ENCODE measurements at regions not wholly inside any gene's neighbourhood (a gene's known extent, or its start where the extent isn't known, plus 50 kb on each side); places are given as distances from the start of the nearest gene placed in this dataset.

DNA sequence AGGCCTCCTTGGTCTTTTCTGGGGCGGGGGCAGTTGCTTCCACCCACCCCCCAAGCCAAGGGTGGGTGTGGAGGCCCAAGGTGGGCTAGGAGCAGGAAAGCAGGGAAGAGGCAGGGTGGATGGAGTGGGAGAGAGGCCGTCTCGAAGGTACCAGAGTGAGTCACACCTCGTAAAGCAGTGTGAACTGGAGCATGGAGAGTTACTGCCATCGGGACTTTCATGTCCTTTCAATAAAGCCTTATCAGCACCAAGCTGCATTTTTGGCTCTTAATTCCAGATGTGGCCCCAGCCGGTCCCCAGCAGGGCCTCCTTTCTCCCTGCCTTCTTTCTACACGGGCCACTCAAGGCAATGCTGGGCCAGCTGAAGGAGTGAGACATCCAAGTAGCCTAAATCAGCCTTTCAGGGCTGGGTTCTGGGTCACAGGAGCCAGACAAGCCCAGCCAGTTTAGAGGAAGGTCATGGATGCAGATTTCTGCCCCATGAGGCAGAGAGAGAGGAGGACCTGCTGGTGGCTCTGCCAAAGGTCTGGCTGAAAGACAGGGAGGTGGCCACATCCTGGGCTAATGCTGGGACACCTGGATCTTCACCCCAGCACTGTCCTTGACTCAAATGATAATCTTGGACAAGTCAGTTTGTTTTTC, 59.0 kb upstream of the CD82 start:
- no peak for DNase-seq (ENCODE audit: low read depth in 2 of 2)
- H3K36me3 ChIP-seq (ENCODE audit: control insufficient read depth, insufficient read depth, low read length), result no peaks in the 10 kb centered on the region
- no peaks in the 10 kb centered on the region for H4K20me1 ChIP-seq (ENCODE audit: control insufficient read depth, extremely low read depth, insufficient read depth, low read length)
- peaks cover 4% of the 10 kb centered on the region for H3K27me3 ChIP-seq (ENCODE audit: control insufficient read depth, insufficient read depth, low read length)
- TF ChIP-seq, protein P1, sequence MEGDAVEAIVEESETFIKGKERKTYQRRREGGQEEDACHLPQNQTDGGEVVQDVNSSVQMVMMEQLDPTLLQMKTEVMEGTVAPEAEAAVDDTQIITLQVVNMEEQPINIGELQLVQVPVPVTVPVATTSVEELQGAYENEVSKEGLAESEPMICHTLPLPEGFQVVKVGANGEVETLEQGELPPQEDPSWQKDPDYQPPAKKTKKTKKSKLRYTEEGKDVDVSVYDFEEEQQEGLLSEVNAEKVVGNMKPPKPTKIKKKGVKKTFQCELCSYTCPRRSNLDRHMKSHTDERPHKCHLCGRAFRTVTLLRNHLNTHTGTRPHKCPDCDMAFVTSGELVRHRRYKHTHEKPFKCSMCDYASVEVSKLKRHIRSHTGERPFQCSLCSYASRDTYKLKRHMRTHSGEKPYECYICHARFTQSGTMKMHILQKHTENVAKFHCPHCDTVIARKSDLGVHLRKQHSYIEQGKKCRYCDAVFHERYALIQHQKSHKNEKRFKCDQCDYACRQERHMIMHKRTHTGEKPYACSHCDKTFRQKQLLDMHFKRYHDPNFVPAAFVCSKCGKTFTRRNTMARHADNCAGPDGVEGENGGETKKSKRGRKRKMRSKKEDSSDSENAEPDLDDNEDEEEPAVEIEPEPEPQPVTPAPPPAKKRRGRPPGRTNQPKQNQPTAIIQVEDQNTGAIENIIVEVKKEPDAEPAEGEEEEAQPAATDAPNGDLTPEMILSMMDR (conservative IDR thresholded peaks at IDR 0.05 in 1 of 2, IDR thresholded peaks at IDR 0.05 in 1 of 2; ENCODE audit: low read depth in 1 of 2, low read length in 2 of 2), result no peak
- TF ChIP-seq EZH2 (IDR thresholded peaks at IDR 0.05; ENCODE audit: low read length, missing control alignments), result no peak
- no peak overlapping the region for H2AFZ ChIP-seq (ENCODE audit: low read length)
- no peak overlapping the region for H3K9ac ChIP-seq (ENCODE audit: insufficient read depth, low read length)
- no peaks in the 10 kb centered on the region for H3K4me1 ChIP-seq (ENCODE audit: control insufficient read depth, extremely low read depth, insufficient read depth, low read length)
- no peaks in the 10 kb centered on the region for H3K9me3 ChIP-seq (ENCODE audit: control insufficient read depth, insufficient read depth, low read depth, low read length)
- no peak overlapping the region for H3K4me3 ChIP-seq (replicated peaks in 1 of 4; ENCODE audit: control extremely low read depth in 1 of 4, insufficient read depth in 1 of 4, low read depth in 3 of 4, low read length in 4 of 4)
- H3K27ac ChIP-seq (ENCODE audit: insufficient read depth, low read length), result no peak overlapping the region
- H3K4me2 ChIP-seq (ENCODE audit: extremely low read depth, insufficient read depth, low read length), result no peak overlapping the region
- H3K79me2 ChIP-seq (ENCODE audit: control insufficient read depth, insufficient read depth, low read length), result no peaks in the 10 kb centered on the region

DNA sequence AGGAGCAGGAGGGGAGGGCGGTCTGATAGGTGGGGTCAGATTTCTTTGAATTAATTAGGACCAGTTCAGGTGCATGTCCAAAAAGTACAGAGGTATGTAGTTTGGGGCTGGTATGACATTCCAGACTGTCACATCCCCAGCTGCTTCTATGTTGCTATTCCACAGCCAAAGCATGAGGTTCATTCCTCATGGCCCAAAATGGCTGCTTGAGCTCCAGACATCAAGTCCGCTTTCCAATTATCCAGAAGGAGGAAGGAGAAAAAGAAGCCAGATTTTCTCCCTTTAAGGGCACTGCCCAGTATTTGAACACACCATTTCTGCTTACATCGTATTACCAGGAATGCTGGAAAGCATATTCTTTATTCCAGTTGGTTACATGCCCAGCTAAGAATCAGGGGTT, 58.0 kb upstream of the CD82 start:
- peaks cover 4% of the 10 kb centered on the region for H3K27me3 ChIP-seq (ENCODE audit: control insufficient read depth, insufficient read depth, low read length)
- no peaks in the 10 kb centered on the region for H3K79me2 ChIP-seq (ENCODE audit: control insufficient read depth, insufficient read depth, low read length)
- H3K27ac ChIP-seq (ENCODE audit: insufficient read depth, low read length), result no peak overlapping the region
- H2AFZ ChIP-seq (ENCODE audit: low read length), result no peak overlapping the region
- TF ChIP-seq, protein P1 (conservative IDR thresholded peaks at IDR 0.05 in 1 of 2, IDR thresholded peaks at IDR 0.05 in 1 of 2; ENCODE audit: low read depth in 1 of 2, low read length in 2 of 2), result no peak
- no peak for TF ChIP-seq EZH2 (IDR thresholded peaks at IDR 0.05; ENCODE audit: low read length, missing control alignments)
- no peak for DNase-seq (ENCODE audit: low read depth in 2 of 2)
- H3K9ac ChIP-seq (ENCODE audit: insufficient read depth, low read length), result no peak overlapping the region
- no peaks in the 10 kb centered on the region for H4K20me1 ChIP-seq (ENCODE audit: control insufficient read depth, extremely low read depth, insufficient read depth, low read length)
- H3K4me1 ChIP-seq (ENCODE audit: control insufficient read depth, extremely low read depth, insufficient read depth, low read length), result no peaks in the 10 kb centered on the region
- H3K36me3 ChIP-seq (ENCODE audit: control insufficient read depth, insufficient read depth, low read length), result no peaks in the 10 kb centered on the region
- H3K4me3 ChIP-seq (replicated peaks in 1 of 4; ENCODE audit: control extremely low read depth in 1 of 4, insufficient read depth in 1 of 4, low read depth in 3 of 4, low read length in 4 of 4), result no peak overlapping the region
- H3K9me3 ChIP-seq (ENCODE audit: control insufficient read depth, insufficient read depth, low read depth, low read length), result no peaks in the 10 kb centered on the region
- H3K4me2 ChIP-seq (ENCODE audit: extremely low read depth, insufficient read depth, low read length), result no peak overlapping the region

- Histone ChIP-seq H3K9me3 (ENCODE audit: control insufficient read depth, insufficient read depth, low read depth, low read length) (no peaks in the 10 kb centered on the region), H3K4me1 (ENCODE audit: control insufficient read depth, extremely low read depth, insufficient read depth, low read length) (no peaks in the 10 kb centered on the region), H3K27ac (ENCODE audit: insufficient read depth, low read length) (no peak overlapping the region), H3K4me3 (replicated peaks in 1 of 4; ENCODE audit: control extremely low read depth in 1 of 4, insufficient read depth in 1 of 4, low read depth in 3 of 4, low read length in 4 of 4) (no peak overlapping the region), H3K27me3 (ENCODE audit: control insufficient read depth, insufficient read depth, low read length) (peaks cover 4% of the 10 kb centered on the region), H3K4me2 (ENCODE audit: extremely low read depth, insufficient read depth, low read length) (no peak overlapping the region), H3K36me3 (ENCODE audit: control insufficient read depth, insufficient read depth, low read length) (no peaks in the 10 kb centered on the region), H4K20me1 (ENCODE audit: control insufficient read depth, extremely low read depth, insufficient read depth, low read length) (no peaks in the 10 kb centered on the region), H2AFZ (ENCODE audit: low read length) (no peak overlapping the region), H3K79me2 (ENCODE audit: control insufficient read depth, insufficient read depth, low read length) (no peaks in the 10 kb centered on the region), H3K9ac (ENCODE audit: insufficient read depth, low read length) (no peak overlapping the region)
- TF ChIP-seq EZH2 (IDR thresholded peaks at IDR 0.05; ENCODE audit: low read length, missing control alignments), result no peak
- TF ChIP-seq, protein P1 (conservative IDR thresholded peaks at IDR 0.05 in 1 of 2, IDR thresholded peaks at IDR 0.05 in 1 of 2; ENCODE audit: low read depth in 1 of 2, low read length in 2 of 2), result no peak
- no peak for DNase-seq (ENCODE audit: low read depth in 2 of 2)
Measured at GRCh38 chr11:44507896-44508445, 57.5 kb upstream of the CD82 start.

Measured in fibroblast of lung (primary cell).